Activated CD4-positive, alpha-beta T cell treated with anti-CD3 and anti-CD28 coated beads, Interleukin-2, amount 10 ng/mL, durations not matched to agents 24 days and 14 days (primary cell): ENCODE measurements at regions not wholly inside any gene's neighbourhood (a gene's known extent, or its start where the extent isn't known, plus 50 kb on each side); places are given as distances from the start of the nearest gene placed in this dataset.
"Not testable (repeated sequence)": the region's sequence is repeated elsewhere in the genome, so short reads cannot be mapped to it uniquely, and the experiment has no call there.

Source experiments
- DNase-seq: peaks from one replicate; pipeline ENCODE4 v3.0.0; 2022
- H3K27ac Mint-ChIP-seq: one replicate; pipeline ENCODE4 v1.8.0; 2022; ENCODE audit warnings: mild to moderate bottlenecking, mixed read lengths
- H3K27me3 Mint-ChIP-seq: one replicate; pipeline ENCODE4 v1.8.0; 2022; ENCODE audit warnings: mixed read lengths
- H3K36me3 Mint-ChIP-seq: one replicate; pipeline ENCODE4 v1.8.0; 2022; ENCODE audit warnings: low read depth, mild to moderate bottlenecking, mixed read lengths
- H3K4me1 Mint-ChIP-seq: one replicate; pipeline ENCODE4 v1.8.0; 2021; ENCODE audit warnings: mixed read lengths
- H3K4me3 Mint-ChIP-seq: one replicate; pipeline ENCODE4 v1.8.0; 2022; ENCODE audit warnings: mild to moderate bottlenecking, moderate library complexity, mixed read lengths
- H3K9me3 Mint-ChIP-seq: one replicate; pipeline ENCODE4 v1.8.0; 2021; ENCODE audit warnings: mixed read lengths
- intact Hi-C: fragments of 100-400 bp; cut with micrococcal nuclease; formaldehyde crosslinking; loops from one replicate; pipeline ENCODE4 v1.15.1; 2023

DNA sequence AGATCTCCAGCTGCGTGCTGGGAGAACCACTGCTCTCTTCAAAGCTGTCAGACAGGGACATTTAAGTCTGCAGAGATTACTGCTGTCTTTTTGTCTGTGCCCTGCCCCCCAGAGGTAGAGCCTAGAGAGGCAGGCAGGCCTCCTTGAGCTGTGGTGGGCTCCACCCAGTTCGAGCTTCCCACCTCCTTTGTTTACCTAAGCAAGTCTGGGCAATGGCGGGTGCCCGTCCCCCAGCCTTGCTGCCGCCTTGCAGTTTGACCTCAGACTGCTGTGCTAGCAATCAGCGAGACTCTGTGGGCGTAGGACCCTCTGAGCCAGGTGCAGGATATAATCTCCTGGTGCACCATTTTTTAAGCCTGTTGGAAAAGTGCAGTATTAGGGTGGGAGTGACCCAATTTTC, 128.6 kb downstream of the ACTR3 start:
- intact Hi-C loops, H3K9me3 Mint-ChIP-seq, H3K27ac Mint-ChIP-seq, H3K4me1 Mint-ChIP-seq, DNase-seq, H3K36me3 Mint-ChIP-seq, H3K4me3 Mint-ChIP-seq: not testable (repeated sequence)
- H3K27me3 Mint-ChIP-seq: peaks cover 10% of the 10 kb centered on the region

DNA sequence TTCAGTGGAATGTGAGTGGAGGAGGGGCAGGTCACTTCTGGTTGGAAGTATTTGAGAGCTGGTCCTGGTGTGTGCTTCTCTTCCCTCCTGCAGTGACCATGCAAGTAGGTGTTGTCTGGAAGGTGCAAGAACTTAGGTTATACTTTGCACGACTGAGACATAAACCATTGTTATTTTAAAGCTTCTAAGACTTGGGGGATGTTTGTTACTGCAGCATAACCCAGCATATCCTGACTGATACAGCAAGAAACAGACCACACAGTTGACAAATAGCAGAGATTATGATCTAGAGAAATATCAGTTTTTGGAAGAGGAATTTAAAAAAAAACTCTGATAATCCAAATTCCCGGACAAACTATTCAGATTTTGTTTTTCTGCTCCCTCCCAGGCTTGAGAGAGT, 130.8 kb downstream of the ACTR3 start:
- no peak overlapping the region for H3K27ac Mint-ChIP-seq
- H3K27me3 Mint-ChIP-seq: peaks cover 10% of the 10 kb centered on the region
- H3K9me3 Mint-ChIP-seq: no peaks in the 10 kb centered on the region
- intact Hi-C loops: no loop called here
- DNase-seq: no peak
- no peak overlapping the region for H3K4me3 Mint-ChIP-seq
- H3K4me1 Mint-ChIP-seq: no peaks in the 10 kb centered on the region
- no peaks in the 10 kb centered on the region for H3K36me3 Mint-ChIP-seq

DNA sequence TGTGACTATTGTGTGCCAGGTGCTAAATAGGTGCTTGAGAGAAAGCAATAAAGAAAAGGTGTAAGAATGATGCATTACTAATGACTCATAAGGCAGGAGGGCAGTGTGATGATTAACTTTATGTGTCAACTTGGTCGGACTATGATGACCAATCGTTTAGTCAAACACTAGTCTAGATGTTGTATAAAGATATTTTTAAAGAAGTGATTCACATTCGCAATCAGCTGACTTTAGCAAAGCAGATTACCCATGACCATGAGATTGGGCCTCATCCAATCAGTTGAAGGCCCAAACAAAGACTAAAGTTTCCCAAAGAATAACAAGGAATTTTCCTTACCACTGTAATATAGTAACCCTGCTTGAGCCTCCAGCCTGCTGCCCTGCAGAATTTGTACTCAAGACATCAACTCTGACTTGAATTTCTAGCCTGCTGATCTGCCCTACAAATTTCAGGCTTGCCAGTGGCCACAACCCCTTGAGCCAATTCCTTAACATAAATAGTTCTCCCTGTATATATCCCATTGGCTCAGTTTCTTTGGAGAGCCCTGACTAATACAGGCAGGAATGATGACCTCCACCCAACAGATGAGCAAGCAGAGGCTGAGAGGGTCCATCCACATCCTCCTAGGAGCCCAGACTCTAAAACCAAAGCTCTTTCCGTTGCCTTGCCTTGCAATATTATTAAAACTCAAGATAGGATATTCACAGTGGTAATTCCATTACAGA, 132.6 kb downstream of the ACTR3 start:
- no peak for DNase-seq
- Mint-ChIP-seq H3K4me3 (no peak overlapping the region), H3K9me3 (no peaks in the 10 kb centered on the region), H3K27ac (no peak overlapping the region), H3K4me1 (no peaks in the 10 kb centered on the region), H3K27me3 (peaks cover 5% of the 10 kb centered on the region), H3K36me3 (no peaks in the 10 kb centered on the region)
- intact Hi-C loops: no loop called here

- Mint-ChIP-seq H3K27me3 (peaks cover 10% of the 10 kb centered on the region), H3K9me3 (peaks cover 5% of the 10 kb centered on the region), H3K4me3 (no peak overlapping the region), H3K4me1 (no peaks in the 10 kb centered on the region), H3K36me3 (no peaks in the 10 kb centered on the region), H3K27ac (no peak overlapping the region)
- DNase-seq: no peak
- intact Hi-C loops: no loop called here
Observed at GRCh38 chr2:114024326-114024725, 134.4 kb downstream of the ACTR3 start.

GRCh38 chr2:114025030-114025429, 135.1 kb downstream of the ACTR3 start:
- Mint-ChIP-seq H3K9me3 (peaks cover 5% of the 10 kb centered on the region), H3K36me3 (no peaks in the 10 kb centered on the region), H3K27me3 (peaks cover 10% of the 10 kb centered on the region), H3K27ac (no peak overlapping the region), H3K4me3 (no peak overlapping the region), H3K4me1 (no peaks in the 10 kb centered on the region)
- intact Hi-C loops: no loop called here
- DNase-seq: no peak

DNA sequence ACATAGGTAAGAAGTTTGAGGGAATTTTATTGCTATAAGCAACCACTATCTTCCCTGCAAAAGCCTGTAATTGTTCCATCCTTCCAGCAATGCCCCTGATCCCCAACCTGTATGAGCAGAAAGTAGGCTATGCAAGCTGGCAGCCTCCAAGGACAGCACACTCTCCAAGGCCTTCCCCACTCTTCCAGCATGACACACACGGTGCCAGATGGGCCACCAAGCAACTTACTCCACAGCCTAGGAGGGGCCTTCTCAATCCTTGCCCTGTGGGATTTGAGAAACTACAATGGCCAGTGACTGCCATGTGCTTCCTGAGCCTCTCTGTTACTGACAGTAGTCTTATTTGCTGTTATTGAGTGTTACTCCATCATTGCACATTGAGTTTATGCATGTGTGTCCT, 137.5 kb downstream of the ACTR3 start:
- no peak for DNase-seq
- intact Hi-C loops: no loop called here
- Mint-ChIP-seq H3K4me3 (no peak overlapping the region), H3K27ac (no peak overlapping the region), H3K9me3 (peaks cover 5% of the 10 kb centered on the region), H3K27me3 (peaks cover 11% of the 10 kb centered on the region), H3K36me3 (no peaks in the 10 kb centered on the region), H3K4me1 (no peaks in the 10 kb centered on the region)

- Mint-ChIP-seq H3K27ac (no peak overlapping the region), H3K4me3 (no peak overlapping the region), H3K4me1 (no peaks in the 10 kb centered on the region), H3K36me3 (no peaks in the 10 kb centered on the region), H3K27me3 (peaks cover 29% of the 10 kb centered on the region), H3K9me3 (peaks cover 5% of the 10 kb centered on the region)
- intact Hi-C loops: no loop called here
- DNase-seq: no peak
Observed at GRCh38 chr2:114031605-114032505, 142.0 kb downstream of the ACTR3 start.

DNA sequence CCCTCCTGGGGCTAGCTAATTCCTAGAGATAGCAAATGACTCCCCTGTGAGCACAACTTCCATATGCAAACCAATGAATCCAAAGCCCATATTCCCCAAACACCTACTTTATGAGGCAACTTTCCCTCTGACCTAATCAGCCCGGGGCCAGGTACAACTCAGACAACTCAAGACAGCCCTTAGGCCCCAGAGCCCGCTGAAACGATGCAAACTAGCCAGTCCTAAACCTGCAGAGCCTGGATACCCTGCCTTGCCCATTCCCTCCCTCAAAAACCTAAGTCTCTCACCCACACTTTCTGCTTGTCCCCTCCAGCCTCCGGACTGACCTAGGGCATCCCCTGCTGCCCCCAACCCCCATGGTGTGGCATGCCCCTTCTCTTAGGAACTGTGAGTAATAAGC, 142.8 kb downstream of the ACTR3 start:
- intact Hi-C loops: no loop called here
- no peak for DNase-seq
- peaks cover 5% of the 10 kb centered on the region for H3K9me3 Mint-ChIP-seq
- H3K4me3 Mint-ChIP-seq: no peak overlapping the region
- H3K27me3 Mint-ChIP-seq: peaks cover 28% of the 10 kb centered on the region
- H3K27ac Mint-ChIP-seq: no peak overlapping the region
- no peaks in the 10 kb centered on the region for H3K4me1 Mint-ChIP-seq
- no peaks in the 10 kb centered on the region for H3K36me3 Mint-ChIP-seq

- Mint-ChIP-seq H3K27ac (no peak overlapping the region), H3K4me1 (no peaks in the 10 kb centered on the region), H3K4me3 (no peak overlapping the region), H3K36me3 (no peaks in the 10 kb centered on the region), H3K27me3 (peaks cover 26% of the 10 kb centered on the region), H3K9me3 (no peaks in the 10 kb centered on the region)
- no peak for DNase-seq
- intact Hi-C loops: no loop called here
Observed at GRCh38 chr2:114034742-114035141, 144.9 kb downstream of the ACTR3 start.

- Mint-ChIP-seq H3K36me3 (no peaks in the 10 kb centered on the region), H3K4me3 (no peak overlapping the region), H3K9me3 (no peaks in the 10 kb centered on the region), H3K27ac (no peak overlapping the region), H3K27me3 (peaks cover 15% of the 10 kb centered on the region), H3K4me1 (no peaks in the 10 kb centered on the region)
- intact Hi-C loops: no loop called here
- no peak for DNase-seq
Observed at GRCh38 chr2:114038710-114039109, 148.8 kb downstream of the ACTR3 start.

DNA sequence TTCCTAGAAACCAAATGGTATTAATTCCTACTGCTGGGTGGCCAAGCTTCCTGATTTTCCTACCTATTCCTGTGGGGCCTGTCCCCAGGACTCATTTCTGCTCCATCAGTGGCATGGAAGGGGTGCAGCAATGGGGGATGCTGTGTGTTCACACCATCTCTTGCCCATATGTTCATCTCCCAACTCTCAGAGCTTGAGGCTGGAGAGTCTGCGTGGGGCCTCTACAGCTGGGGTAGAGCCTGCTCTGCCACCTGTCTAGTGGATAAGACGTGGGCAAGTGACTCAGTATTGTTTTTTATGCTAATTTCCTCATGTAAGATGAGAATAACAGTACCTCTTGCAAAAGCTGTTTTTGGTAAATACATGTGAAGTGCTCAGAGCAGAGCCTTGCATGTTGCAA, 149.8 kb downstream of the ACTR3 start:
- intact Hi-C loops: no loop called here
- Mint-ChIP-seq H3K27ac (no peak overlapping the region), H3K9me3 (no peaks in the 10 kb centered on the region), H3K4me1 (no peaks in the 10 kb centered on the region), H3K36me3 (no peaks in the 10 kb centered on the region), H3K4me3 (no peak overlapping the region), H3K27me3 (peaks cover 11% of the 10 kb centered on the region)
- no peak for DNase-seq

DNA sequence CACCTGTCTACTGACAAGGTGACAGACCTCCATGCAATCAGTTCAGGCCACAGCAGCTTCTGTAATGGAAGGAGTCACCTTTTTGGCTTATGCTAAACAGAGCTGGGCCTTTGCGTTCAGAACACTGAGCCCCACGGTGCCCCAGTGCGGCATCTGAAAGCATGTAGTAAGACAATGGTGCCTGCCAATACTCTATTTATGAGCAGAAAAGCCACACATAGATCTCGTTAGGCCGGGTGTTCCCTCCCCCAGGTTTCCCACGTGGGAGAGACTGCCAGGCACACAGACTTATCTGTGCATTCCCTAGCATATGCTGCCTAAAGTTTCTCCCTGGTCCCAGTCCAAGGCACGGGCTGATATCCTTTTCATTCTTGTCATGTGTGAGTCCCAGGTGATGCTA, 150.9 kb downstream of the ACTR3 start:
- H3K36me3 Mint-ChIP-seq: no peaks in the 10 kb centered on the region

DNA sequence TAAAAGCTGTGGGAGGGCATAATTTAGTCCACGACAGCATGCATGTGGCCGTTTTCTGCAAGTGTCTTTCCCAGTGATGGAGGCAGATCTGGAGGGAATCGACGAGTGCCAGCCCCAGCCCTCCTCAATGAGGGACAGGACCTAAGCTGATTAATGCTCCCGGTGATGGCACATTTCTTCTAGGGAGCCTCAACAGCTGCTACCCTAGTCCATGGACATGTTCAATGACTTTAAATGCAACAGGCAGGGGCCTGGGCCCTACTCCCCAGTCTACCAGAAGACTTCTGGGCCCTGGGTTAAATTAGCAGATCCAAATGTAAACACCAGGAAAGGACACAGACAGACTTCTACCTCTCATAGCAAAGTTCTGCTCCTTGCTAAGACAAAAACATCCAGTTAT, 155.1 kb downstream of the ACTR3 start:
- no peak for DNase-seq
- Mint-ChIP-seq H3K9me3 (no peaks in the 10 kb centered on the region), H3K27ac (no peak overlapping the region), H3K4me1 (no peaks in the 10 kb centered on the region), H3K4me3 (no peak overlapping the region), H3K36me3 (no peaks in the 10 kb centered on the region), H3K27me3 (no peaks in the 10 kb centered on the region)
- intact Hi-C loops: no loop called here

More for the DNA sequence above, 150.9 kb downstream of the ACTR3 start:
- H3K9me3 Mint-ChIP-seq: no peaks in the 10 kb centered on the region
- H3K4me1 Mint-ChIP-seq: no peaks in the 10 kb centered on the region
- DNase-seq: no peak
- H3K27me3 Mint-ChIP-seq: peaks cover 9% of the 10 kb centered on the region
- intact Hi-C loops: no loop called here
- no peak overlapping the region for H3K4me3 Mint-ChIP-seq
- H3K27ac Mint-ChIP-seq: no peak overlapping the region

DNA sequence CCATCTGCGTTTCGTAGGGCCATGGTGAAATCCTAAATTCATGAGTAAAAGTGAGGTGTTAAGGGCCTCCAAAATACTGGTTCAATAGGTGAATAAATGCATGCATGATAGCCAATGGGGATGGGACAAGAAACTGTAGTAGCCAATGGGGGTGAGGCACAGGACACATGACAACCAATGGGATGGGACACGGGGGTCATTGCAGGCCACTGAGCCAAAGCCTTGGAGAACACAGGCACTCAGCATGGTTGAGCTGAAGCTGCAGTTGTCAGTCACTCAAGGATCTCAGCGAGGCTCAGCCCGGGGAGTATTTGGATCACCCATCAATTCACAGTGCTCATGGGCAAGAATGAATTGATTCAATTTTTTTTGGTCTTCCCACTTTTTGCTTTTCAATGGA, 156.5 kb downstream of the ACTR3 start:
- peaks cover 1% of the 10 kb centered on the region for H3K27me3 Mint-ChIP-seq
- H3K36me3 Mint-ChIP-seq: no peaks in the 10 kb centered on the region
- H3K27ac Mint-ChIP-seq: no peak overlapping the region
- H3K9me3 Mint-ChIP-seq: no peaks in the 10 kb centered on the region
- DNase-seq: no peak
- H3K4me1 Mint-ChIP-seq: no peaks in the 10 kb centered on the region
- H3K4me3 Mint-ChIP-seq: no peak overlapping the region
- intact Hi-C loops: no loop called here
